PC-9 (cell line): ENCODE measurements at regions not wholly inside any gene's neighbourhood (a gene's known extent, or its start where the extent isn't known, plus 50 kb on each side); places are given as distances from the start of the nearest gene placed in this dataset.

Source experiments
- CTCF ChIP-seq: fragments of 200-600 bp; sonication (generic); conservative IDR thresholded peaks from 2 replicates; pipeline ENCODE4 v1.6.1; 2017; ENCODE audit warnings: mixed run types, antibody characterized with exemption, mild to moderate bottlenecking, moderate library complexity
- EZH2 ChIP-seq: fragments of 200-600 bp; sonication (generic); IDR thresholded peaks from 2 replicates; pipeline ENCODE4 v1.8.0; 2017; ENCODE audit warnings: antibody characterized with exemption, low read depth

GRCh38 chr7:18167815-18168214 lies 140.2 kb upstream of the PRPS1L1 start:
- TF ChIP-seq CTCF (no peak), EZH2 (no peak)
